ENCODE measurements at regions not wholly inside any gene's neighbourhood (a gene's known extent, or its start where the extent isn't known, plus 50 kb on each side); places are given as distances from the start of the nearest gene placed in this dataset.

GRCh38 chr21:28675331-28676041 lies 317.2 kb downstream of the LTN1 start:
- H3K4me1 Mint-ChIP-seq (ENCODE audit: low read depth, unreplicated experiment): no peaks in the 10 kb centered on the region

GRCh38 chr21:28674763-28675162 lies 317.9 kb downstream of the LTN1 start:
- Mint-ChIP-seq H3K4me1 (ENCODE audit: low read depth, unreplicated experiment) (no peaks in the 10 kb centered on the region), H3K4me3 (ENCODE audit: unreplicated experiment) (no peak overlapping the region), H3K27ac (ENCODE audit: unreplicated experiment) (no peak overlapping the region), H3K36me3 (ENCODE audit: insufficient read depth, unreplicated experiment) (no peaks in the 10 kb centered on the region), H3K27me3 (ENCODE audit: insufficient read depth, unreplicated experiment) (no peaks in the 10 kb centered on the region), H3K9me3 (ENCODE audit: unreplicated experiment) (no peaks in the 10 kb centered on the region)
- DNase-seq: no peak
- Histone ChIP-seq H3K4me3 (ENCODE audit: low read depth, low read length) (no peak overlapping the region), H3K9me3 (no peaks in the 10 kb centered on the region), H3K27me3 (replicated peaks; ENCODE audit: control insufficient read depth, insufficient read depth, low read length) (no peaks in the 10 kb centered on the region), H3K36me3 (ENCODE audit: control insufficient read depth, insufficient read depth, low read length) (no peaks in the 10 kb centered on the region), H3K4me1 (no peaks in the 10 kb centered on the region)
- ChIA-PET CTCF (no interaction called here), POLR2A (no interaction called here)
- intact Hi-C loops (cut with micrococcal nuclease; ENCODE audit: unreplicated experiment): no loop called here
- TF ChIP-seq, protein P1, sequence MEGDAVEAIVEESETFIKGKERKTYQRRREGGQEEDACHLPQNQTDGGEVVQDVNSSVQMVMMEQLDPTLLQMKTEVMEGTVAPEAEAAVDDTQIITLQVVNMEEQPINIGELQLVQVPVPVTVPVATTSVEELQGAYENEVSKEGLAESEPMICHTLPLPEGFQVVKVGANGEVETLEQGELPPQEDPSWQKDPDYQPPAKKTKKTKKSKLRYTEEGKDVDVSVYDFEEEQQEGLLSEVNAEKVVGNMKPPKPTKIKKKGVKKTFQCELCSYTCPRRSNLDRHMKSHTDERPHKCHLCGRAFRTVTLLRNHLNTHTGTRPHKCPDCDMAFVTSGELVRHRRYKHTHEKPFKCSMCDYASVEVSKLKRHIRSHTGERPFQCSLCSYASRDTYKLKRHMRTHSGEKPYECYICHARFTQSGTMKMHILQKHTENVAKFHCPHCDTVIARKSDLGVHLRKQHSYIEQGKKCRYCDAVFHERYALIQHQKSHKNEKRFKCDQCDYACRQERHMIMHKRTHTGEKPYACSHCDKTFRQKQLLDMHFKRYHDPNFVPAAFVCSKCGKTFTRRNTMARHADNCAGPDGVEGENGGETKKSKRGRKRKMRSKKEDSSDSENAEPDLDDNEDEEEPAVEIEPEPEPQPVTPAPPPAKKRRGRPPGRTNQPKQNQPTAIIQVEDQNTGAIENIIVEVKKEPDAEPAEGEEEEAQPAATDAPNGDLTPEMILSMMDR (IDR thresholded peaks at IDR 0.05; ENCODE audit: insufficient read depth in 1 of 2, low read depth in 1 of 2, low read length in 1 of 2, severe bottlenecking in 1 of 2, unreplicated experiment in 1 of 2): no peak
- BruUV-seq (replicated peaks): no TSS peak

More at GRCh38 chr21:28675331-28676041, 317.2 kb downstream of the LTN1 start:
- no peak for DNase-seq
- Histone ChIP-seq H3K4me3 (ENCODE audit: low read depth, low read length) (no peak overlapping the region), H3K36me3 (ENCODE audit: control insufficient read depth, insufficient read depth, low read length) (no peaks in the 10 kb centered on the region), H3K9me3 (no peaks in the 10 kb centered on the region), H3K27me3 (replicated peaks; ENCODE audit: control insufficient read depth, insufficient read depth, low read length) (no peaks in the 10 kb centered on the region), H3K4me1 (no peaks in the 10 kb centered on the region)
- TF ChIP-seq, protein P1 (IDR thresholded peaks at IDR 0.05; ENCODE audit: insufficient read depth in 1 of 2, low read depth in 1 of 2, low read length in 1 of 2, severe bottlenecking in 1 of 2, unreplicated experiment in 1 of 2): no peak
- ChIA-PET POLR2A (no interaction called here), CTCF (no interaction called here)
- Mint-ChIP-seq H3K9me3 (ENCODE audit: unreplicated experiment) (no peaks in the 10 kb centered on the region), H3K4me3 (ENCODE audit: unreplicated experiment) (no peak overlapping the region), H3K27me3 (ENCODE audit: insufficient read depth, unreplicated experiment) (no peaks in the 10 kb centered on the region), H3K36me3 (ENCODE audit: insufficient read depth, unreplicated experiment) (no peaks in the 10 kb centered on the region), H3K27ac (ENCODE audit: unreplicated experiment) (no peak overlapping the region)
- no TSS peak for BruUV-seq (replicated peaks)
- intact Hi-C loops (cut with micrococcal nuclease; ENCODE audit: unreplicated experiment): no loop called here

- no TSS peak for BruUV-seq (replicated peaks)
- DNase-seq: no peak
- CTCF ChIA-PET: no interaction called here
- H3K36me3 Mint-ChIP-seq (ENCODE audit: insufficient read depth, unreplicated experiment): no peaks in the 10 kb centered on the region
- intact Hi-C loops (cut with micrococcal nuclease; ENCODE audit: unreplicated experiment): no loop called here
- H3K9me3 Mint-ChIP-seq (ENCODE audit: unreplicated experiment): no peaks in the 10 kb centered on the region
- TF ChIP-seq, protein P1 (IDR thresholded peaks at IDR 0.05; ENCODE audit: insufficient read depth in 1 of 2, low read depth in 1 of 2, low read length in 1 of 2, severe bottlenecking in 1 of 2, unreplicated experiment in 1 of 2): no peak
- no peaks in the 10 kb centered on the region for H3K4me1 Mint-ChIP-seq (ENCODE audit: low read depth, unreplicated experiment)
- H3K27me3 Mint-ChIP-seq (ENCODE audit: insufficient read depth, unreplicated experiment): no peaks in the 10 kb centered on the region
- H3K4me3 Mint-ChIP-seq (ENCODE audit: unreplicated experiment): no peak overlapping the region
- no peaks in the 10 kb centered on the region for H3K27me3 ChIP-seq (replicated peaks; ENCODE audit: control insufficient read depth, insufficient read depth, low read length)
- H3K36me3 ChIP-seq (ENCODE audit: control insufficient read depth, insufficient read depth, low read length): no peaks in the 10 kb centered on the region
- H3K9me3 ChIP-seq: no peaks in the 10 kb centered on the region
- H3K27ac Mint-ChIP-seq (ENCODE audit: unreplicated experiment): no peak overlapping the region
- H3K4me3 ChIP-seq (ENCODE audit: low read depth, low read length): no peak overlapping the region
- H3K4me1 ChIP-seq: no peaks in the 10 kb centered on the region
- POLR2A ChIA-PET: no interaction called here
Observed at GRCh38 chr21:28671549-28672195, 321.0 kb downstream of the LTN1 start.

Measured in Caco-2 (cell line).